ENCODE measurements at regions not wholly inside any gene's neighbourhood (a gene's known extent, or its start where the extent isn't known, plus 50 kb on each side); places are given as distances from the start of the nearest gene placed in this dataset.

DNA sequence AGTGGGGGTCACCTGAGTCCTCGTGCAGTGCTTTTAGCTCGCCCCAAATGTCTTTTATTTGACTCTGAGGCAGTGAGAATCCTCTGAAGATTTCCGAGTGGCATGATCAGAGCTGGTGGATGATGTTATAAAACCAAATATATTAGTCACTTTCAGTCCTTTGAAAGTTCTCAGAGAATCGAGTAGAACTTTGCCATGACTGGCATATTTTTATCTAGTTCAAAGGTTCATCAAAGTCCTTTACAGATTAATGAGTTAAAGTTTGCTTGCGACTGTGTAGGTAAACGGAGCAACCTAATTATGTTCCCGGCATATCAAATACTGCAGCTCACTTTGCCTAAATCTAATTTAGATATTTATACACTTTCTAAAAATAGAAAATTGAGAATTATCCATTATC lies 498.5 kb upstream of the NOX3 start:
- TF ChIP-seq CTCF (conservative IDR thresholded peaks at IDR 0.05; ENCODE audit: low read depth, low read length): no peak
- no peak for TF ChIP-seq BHLHE40 (IDR thresholded peaks at IDR 0.05; ENCODE audit: low read depth, low read length)
- no peak for TF ChIP-seq MAZ (IDR thresholded peaks at IDR 0.05; ENCODE audit: borderline replicate concordance, low read depth, low read length)
- no peak for TF ChIP-seq ELK1 (IDR thresholded peaks at IDR 0.05; ENCODE audit: borderline replicate concordance, low read depth, low read length)
- TF ChIP-seq SMC3 (IDR thresholded peaks at IDR 0.05; ENCODE audit: low read depth, low read length): no peak
- no peak for TF ChIP-seq POLR2A (IDR thresholded peaks at IDR 0.05; ENCODE audit: low read depth, low read length)
- no peak for TF ChIP-seq FOS (IDR thresholded peaks at IDR 0.05; ENCODE audit: low read depth, low read length)
- no peak for TF ChIP-seq CEBPB (IDR thresholded peaks at IDR 0.05; ENCODE audit: low read depth, low read length)
- no peak for TF ChIP-seq USF2 (IDR thresholded peaks at IDR 0.05; ENCODE audit: low read depth, low read length)
- TF ChIP-seq MXI1 (IDR thresholded peaks at IDR 0.05; ENCODE audit: borderline replicate concordance, low read depth, low read length): no peak
